GM12878 (cell line): ENCODE measurements at regions not wholly inside any gene's neighbourhood (a gene's known extent, or its start where the extent isn't known, plus 50 kb on each side); places are given as distances from the start of the nearest gene placed in this dataset.

Experiments used
- ATAC-seq: fragments of 200-7000 bp; cut with Tn5 transposase; 3 replicates; pipeline ENCODE4 v1.9.1; 2020; ENCODE audit warnings: mild to moderate bottlenecking, moderate library complexity
- BruUV-seq: library from RNA; stranded (reverse); fragments of 400-500 nt; replicated peaks from 2 replicates; lab custom pipeline; 2021; lab: Mats Ljungman, UMichigan
- CTCF ChIA-PET: fragments of 300-600 bp; sonication (Branson Sonifier 250); formaldehyde crosslinking; extraction: SDS; loops from one replicate; lab custom pipeline; 2021; ENCODE audit warnings: inconsistent platforms; lab: Yijun Ruan, JAX
- POLR2A ChIA-PET: fragments of 350-600 bp; formaldehyde crosslinking; extraction: SDS; loops from one replicate; lab custom pipeline; 2021; ENCODE audit warnings: inconsistent platforms; lab: Charles Lee
- RAD21 ChIA-PET: fragments of 300-600 bp; sonication (Branson Sonifier 250); formaldehyde crosslinking; loops from one replicate; lab custom pipeline; 2023; ENCODE audit warnings: antibody characterized with exemption; ENCODE audit not compliant: unreplicated experiment; lab: Charles Lee
- SMC1A ChIA-PET: fragments of 300-600 bp; sonication (Branson Sonifier 250); formaldehyde crosslinking; loops from one replicate; lab custom pipeline; 2023; ENCODE audit not compliant: unreplicated experiment, uncharacterized antibody; lab: Charles Lee
- DNase-seq: peaks from one replicate; pipeline ENCODE4 v3.0.0-alpha.2; 2011; ENCODE audit warnings: low read depth, low spot score
- FAIRE-seq: peaks from 3 replicates; lab custom pipeline; 2011; peaks lifted over from hg19 to GRCh38; lab: Jason Lieb, UNC
- H2AFZ ChIP-seq: 2 replicates; pipeline ENCODE4 v1.6.0; 2011; ENCODE audit warnings: low read depth, low read length, control low read depth; ENCODE audit not compliant: control insufficient read depth
- H3K27ac ChIP-seq: 2 replicates; pipeline ENCODE4 v1.5.1; 2011; ENCODE audit warnings: control low read depth; ENCODE audit not compliant: control insufficient read depth, insufficient read depth
- H3K27me3 ChIP-seq, 2 experiments: replicated peaks in 1 of 2; 2 replicates each; pipeline versions ENCODE4 v1.6.0 to v1.6.1; 2011; ENCODE audit warnings: low read length in 1 of 2; ENCODE audit not compliant: control insufficient read depth in 2 of 2, insufficient read depth in 2 of 2
- H3K36me3 ChIP-seq, 2 experiments: 2 replicates each; pipeline ENCODE4 v1.5.1; 2011; ENCODE audit warnings: low read length in 1 of 2; ENCODE audit not compliant: control insufficient read depth in 2 of 2, insufficient read depth in 2 of 2
- H3K4me1 ChIP-seq: 2 replicates; pipeline ENCODE4 v1.6.1; 2011; ENCODE audit warnings: mild to moderate bottlenecking, low read length, moderate library complexity, mixed read lengths; ENCODE audit not compliant: control insufficient read depth, insufficient read depth
- H3K4me2 ChIP-seq: 2 replicates; pipeline ENCODE4 v1.6.0; 2011; ENCODE audit warnings: control low read depth; ENCODE audit not compliant: control insufficient read depth, insufficient read depth
- H3K4me3 ChIP-seq: fragments of 200-600 bp; sonication (generic); 2 replicates; pipeline ENCODE4 v1.5.1; 2016
- H3K79me2 ChIP-seq: 2 replicates; pipeline ENCODE4 v1.6.0; 2011; ENCODE audit warnings: low read length; ENCODE audit not compliant: control insufficient read depth, insufficient read depth
- H3K9ac ChIP-seq: 2 replicates; pipeline ENCODE4 v1.8.0; 2011; ENCODE audit warnings: low read length, control low read depth, mixed read lengths; ENCODE audit not compliant: control insufficient read depth, insufficient read depth
- H3K9me3 ChIP-seq: replicated peaks from 3 replicates; pipeline ENCODE4 v1.5.1; 2011; ENCODE audit warnings: mild to moderate bottlenecking, low read length; ENCODE audit not compliant: control insufficient read depth, insufficient read depth
- H4K20me1 ChIP-seq: 2 replicates; pipeline ENCODE4 v1.6.0; 2011; ENCODE audit not compliant: control insufficient read depth, insufficient read depth
- BMI1 ChIP-seq: fragments of 450-650 bp; IDR thresholded peaks from 2 replicates; pipeline ENCODE4 v1.6.1; 2016; ENCODE audit warnings: mild to moderate bottlenecking, moderate library complexity, borderline replicate concordance
- CBFB ChIP-seq: IDR thresholded peaks from 2 replicates; pipeline ENCODE4 v1.6.1; 2016; ENCODE audit warnings: antibody characterized with exemption, low read depth
- ELK1 ChIP-seq: IDR thresholded peaks from 2 replicates; pipeline ENCODE4 v1.6.1; 2012; ENCODE audit warnings: low read depth, low read length, improper control_type of control experiment
- HDAC6 ChIP-seq: fragments of 200-600 bp; sonication (generic); IDR thresholded peaks from one replicate; pipeline ENCODE4 v1.8.0; 2017; ENCODE audit warnings: antibody characterized with exemption; ENCODE audit not compliant: unreplicated experiment
- IRF4 ChIP-seq: IDR thresholded peaks from 2 replicates; pipeline ENCODE4 v1.6.1; 2011; ENCODE audit warnings: low read depth, low read length
- KAT2A ChIP-seq: conservative IDR thresholded peaks from 2 replicates; pipeline ENCODE4 v1.6.1; 2011; ENCODE audit warnings: low read depth, low read length; ENCODE audit not compliant: control insufficient read depth
- NR2F1 ChIP-seq: fragments of 450-650 bp; conservative IDR thresholded peaks from 2 replicates; pipeline ENCODE4 v1.6.1; 2017; ENCODE audit warnings: mild to moderate bottlenecking
- PAX8 ChIP-seq: fragments of 450-650 bp; IDR thresholded peaks from 2 replicates; pipeline ENCODE4 v1.6.1; 2017; ENCODE audit warnings: mild to moderate bottlenecking, moderate library complexity
- SMARCA5 ChIP-seq: fragments of 450-650 bp; IDR thresholded peaks from 2 replicates; pipeline ENCODE4 v1.6.1; 2017; ENCODE audit warnings: mild to moderate bottlenecking
- SUZ12 ChIP-seq: fragments of 200-600 bp; sonication (generic); IDR thresholded peaks from one replicate; pipeline ENCODE4 v1.6.1; 2018; ENCODE audit warnings: antibody characterized with exemption, mild to moderate bottlenecking; ENCODE audit not compliant: unreplicated experiment
- ZBED1 ChIP-seq: IDR thresholded peaks from 2 replicates; pipeline ENCODE4 v1.6.1; 2016; ENCODE audit warnings: borderline replicate concordance
- ZNF384 ChIP-seq: IDR thresholded peaks from 2 replicates; pipeline ENCODE4 v1.6.1; 2012; ENCODE audit warnings: low read depth, mild to moderate bottlenecking, low read length, improper control_type of control experiment, borderline replicate concordance
- ZSCAN29 ChIP-seq: fragments of 450-650 bp; IDR thresholded peaks from 2 replicates; pipeline ENCODE4 v1.6.1; 2017; ENCODE audit warnings: mild to moderate bottlenecking, moderate library complexity
- WGBS: methylation state at CpG from one replicate; pipeline ENCODE4 v1.1.6; 2016; ENCODE audit warnings: low lambda C conversion rate; ENCODE audit not compliant: insufficient replicate concordance, insufficient coverage; ENCODE audit errors: missing lambda C conversion rate; 5-methylcytosine and 5-hydroxymethylcytosine counted together
- in situ Hi-C: fragments of 300-500 bp; cut with MboI; formaldehyde crosslinking; loops from 9 replicates; pipeline ENCODE4 v1.14.3; 2018; ENCODE audit warnings: mixed read lengths
- intact Hi-C: fragments of 100-400 bp; cut with micrococcal nuclease; formaldehyde crosslinking; loops from one replicate; pipeline ENCODE4 v1.14.2; 2022; ENCODE audit not compliant: unreplicated experiment

- H3K36me3 ChIP-seq, result no peaks in the 10 kb centered on the region
- no peaks in the 10 kb centered on the region for H3K9me3 ChIP-seq
- ChIA-PET RAD21 (no interaction called here), CTCF (no interaction called here), POLR2A (no interaction called here), SMC1A (no interaction called here)
- no peak overlapping the region for H3K4me2 ChIP-seq
- no peaks in the 10 kb centered on the region for H3K4me1 ChIP-seq
- intact Hi-C loops (no loop called here), in situ Hi-C loops (no loop called here)
- no peaks in the 10 kb centered on the region for H4K20me1 ChIP-seq
- H3K79me2 ChIP-seq, result no peaks in the 10 kb centered on the region
- H3K27ac ChIP-seq, result no peak overlapping the region
- no peak overlapping the region for H2AFZ ChIP-seq
- H3K27me3 ChIP-seq, result peaks cover 0 to 2% of the 10 kb centered on the region in 2 experiments; a peak in 2 of 4 replicates
- ATAC-seq (no peak), DNase-seq (no peak), FAIRE-seq (no peak)
- 33% methylated on average over 5 of the region's 5 CpGs for WGBS
- no peak overlapping the region for H3K9ac ChIP-seq
- no peak overlapping the region for H3K4me3 ChIP-seq
- BruUV-seq, result no TSS peak
- TF ChIP-seq KAT2A, result no peak
- TF ChIP-seq BMI1, result no peak
- TF ChIP-seq HDAC6, result no peak
- TF ChIP-seq IRF4, result no peak
- TF ChIP-seq ZNF384, result no peak
- no peak for TF ChIP-seq ELK1
- no peak for TF ChIP-seq SMARCA5
- TF ChIP-seq PAX8, result no peak
- no peak for TF ChIP-seq SUZ12
- TF ChIP-seq NR2F1, result no peak
- TF ChIP-seq CBFB, result no peak
- TF ChIP-seq ZBED1, result no peak
- no peak for TF ChIP-seq ZSCAN29
These were observed 78.9 kb downstream of the KCNF1 start for GRCh38 chr2:10990561-10991111.
